Body of pancreas (tissue), 4 donors: ENCODE measurements at regions not wholly inside any gene's neighbourhood (a gene's known extent, or its start where the extent isn't known, plus 50 kb on each side); places are given as distances from the start of the nearest gene placed in this dataset.
"Not testable (repeated sequence)": the region's sequence is repeated elsewhere in the genome, so short reads cannot be mapped to it uniquely, and the experiment has no call there.

Source experiments
- POLR2A ChIP-seq, 3 donors: fragments of 450-650 bp; IDR thresholded peaks; one replicate each; pipeline ENCODE4 v1.6.1; 2016; ENCODE audit warnings: antibody characterized with exemption in 3 of 3, mild to moderate bottlenecking in 2 of 3
- TF ChIP-seq, protein P1 (sequence below), 7 experiments: fragments of 450-650 bp in 4 of 7; fragments of 200-600 bp in 3 of 7; sonication (generic) in 3 of 7; IDR thresholded peaks; one replicate each; pipeline ENCODE4 v1.5.1; 2016 to 2019; ENCODE audit warnings: antibody characterized with exemption in 7 of 7

DNA sequence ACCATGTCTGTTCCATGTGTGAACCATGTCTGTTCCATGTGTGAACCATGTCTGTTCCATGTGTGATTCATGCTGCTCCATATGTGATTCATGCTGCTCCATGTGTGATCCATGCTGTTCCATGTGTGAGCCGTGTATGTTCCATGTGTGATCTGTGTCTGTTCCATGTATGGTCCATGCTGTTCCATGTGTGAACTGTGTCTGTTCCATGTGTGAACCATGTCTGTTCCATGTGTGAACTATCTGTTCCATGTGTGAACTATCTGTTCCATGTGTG, 74.7 kb upstream of the METTL9 start:
- TF ChIP-seq, protein P1, sequence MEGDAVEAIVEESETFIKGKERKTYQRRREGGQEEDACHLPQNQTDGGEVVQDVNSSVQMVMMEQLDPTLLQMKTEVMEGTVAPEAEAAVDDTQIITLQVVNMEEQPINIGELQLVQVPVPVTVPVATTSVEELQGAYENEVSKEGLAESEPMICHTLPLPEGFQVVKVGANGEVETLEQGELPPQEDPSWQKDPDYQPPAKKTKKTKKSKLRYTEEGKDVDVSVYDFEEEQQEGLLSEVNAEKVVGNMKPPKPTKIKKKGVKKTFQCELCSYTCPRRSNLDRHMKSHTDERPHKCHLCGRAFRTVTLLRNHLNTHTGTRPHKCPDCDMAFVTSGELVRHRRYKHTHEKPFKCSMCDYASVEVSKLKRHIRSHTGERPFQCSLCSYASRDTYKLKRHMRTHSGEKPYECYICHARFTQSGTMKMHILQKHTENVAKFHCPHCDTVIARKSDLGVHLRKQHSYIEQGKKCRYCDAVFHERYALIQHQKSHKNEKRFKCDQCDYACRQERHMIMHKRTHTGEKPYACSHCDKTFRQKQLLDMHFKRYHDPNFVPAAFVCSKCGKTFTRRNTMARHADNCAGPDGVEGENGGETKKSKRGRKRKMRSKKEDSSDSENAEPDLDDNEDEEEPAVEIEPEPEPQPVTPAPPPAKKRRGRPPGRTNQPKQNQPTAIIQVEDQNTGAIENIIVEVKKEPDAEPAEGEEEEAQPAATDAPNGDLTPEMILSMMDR (IDR thresholded peaks at IDR 0.05): not testable (repeated sequence)
- TF ChIP-seq POLR2A (IDR thresholded peaks at IDR 0.05): not testable (repeated sequence)
